ENCODE measurements at regions not wholly inside any gene's neighbourhood (a gene's known extent, or its start where the extent isn't known, plus 50 kb on each side); places are given as distances from the start of the nearest gene placed in this dataset.

DNA sequence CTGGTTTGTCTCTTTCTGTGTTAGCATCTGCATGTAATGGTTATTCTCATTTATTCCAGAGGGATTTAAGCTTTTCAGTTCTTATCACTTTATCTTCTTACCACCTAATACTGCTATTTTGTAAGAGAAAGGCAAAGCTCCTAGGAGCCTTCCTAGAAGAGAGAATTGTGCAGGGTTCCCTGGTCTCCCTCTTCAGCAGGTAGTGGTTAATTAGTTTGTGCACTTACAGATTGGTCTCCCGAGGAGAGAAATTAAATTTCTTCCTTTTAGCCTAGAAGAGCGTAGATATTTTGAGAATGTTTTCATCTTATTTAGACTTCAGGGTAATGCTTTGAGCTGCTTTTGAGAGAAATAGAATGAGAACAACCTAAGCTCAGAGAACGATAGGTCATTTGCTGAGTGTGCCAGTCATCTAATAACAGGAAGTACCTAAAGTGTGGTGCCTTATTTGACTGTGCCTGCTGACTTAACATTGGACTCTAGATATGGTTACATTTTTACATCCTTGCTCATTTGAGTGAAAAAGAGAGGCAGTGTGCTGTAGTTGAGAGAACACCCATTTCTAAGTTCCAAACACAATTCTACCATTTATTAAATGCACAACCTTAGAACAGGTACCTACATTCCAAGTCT is 651.4 kb downstream of the STK39 start:
- TF ChIP-seq, protein P1, sequence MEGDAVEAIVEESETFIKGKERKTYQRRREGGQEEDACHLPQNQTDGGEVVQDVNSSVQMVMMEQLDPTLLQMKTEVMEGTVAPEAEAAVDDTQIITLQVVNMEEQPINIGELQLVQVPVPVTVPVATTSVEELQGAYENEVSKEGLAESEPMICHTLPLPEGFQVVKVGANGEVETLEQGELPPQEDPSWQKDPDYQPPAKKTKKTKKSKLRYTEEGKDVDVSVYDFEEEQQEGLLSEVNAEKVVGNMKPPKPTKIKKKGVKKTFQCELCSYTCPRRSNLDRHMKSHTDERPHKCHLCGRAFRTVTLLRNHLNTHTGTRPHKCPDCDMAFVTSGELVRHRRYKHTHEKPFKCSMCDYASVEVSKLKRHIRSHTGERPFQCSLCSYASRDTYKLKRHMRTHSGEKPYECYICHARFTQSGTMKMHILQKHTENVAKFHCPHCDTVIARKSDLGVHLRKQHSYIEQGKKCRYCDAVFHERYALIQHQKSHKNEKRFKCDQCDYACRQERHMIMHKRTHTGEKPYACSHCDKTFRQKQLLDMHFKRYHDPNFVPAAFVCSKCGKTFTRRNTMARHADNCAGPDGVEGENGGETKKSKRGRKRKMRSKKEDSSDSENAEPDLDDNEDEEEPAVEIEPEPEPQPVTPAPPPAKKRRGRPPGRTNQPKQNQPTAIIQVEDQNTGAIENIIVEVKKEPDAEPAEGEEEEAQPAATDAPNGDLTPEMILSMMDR (IDR thresholded peaks at IDR 0.05): no peak
- TF ChIP-seq EZH2 (IDR thresholded peaks at IDR 0.05; ENCODE audit: borderline replicate concordance, insufficient read depth, low read depth, low read length, poor library complexity, severe bottlenecking): no peak
